ENCODE measurements at regions not wholly inside any gene's neighbourhood (a gene's known extent, or its start where the extent isn't known, plus 50 kb on each side); places are given as distances from the start of the nearest gene placed in this dataset.

DNA sequence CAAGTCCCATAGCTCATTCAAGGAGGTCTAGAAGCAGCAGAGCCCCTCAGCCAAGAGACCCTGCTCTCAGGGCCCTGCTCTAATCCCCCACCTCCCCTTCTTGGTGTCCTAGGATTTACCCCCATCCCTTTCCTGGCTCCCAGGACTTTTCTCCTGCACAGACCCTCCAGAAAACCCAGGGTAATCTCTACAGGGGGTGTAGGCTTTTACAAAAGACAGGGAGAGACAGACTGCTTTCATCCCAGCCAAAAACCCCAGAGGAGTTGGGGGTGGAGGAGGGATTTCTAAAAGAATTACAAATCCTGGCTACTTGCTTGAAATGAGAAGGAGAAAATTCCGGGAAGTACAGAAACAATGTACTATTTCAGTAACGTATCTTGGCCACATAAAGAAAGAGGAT, 133.3 kb downstream of the TNFSF13B start:
- Mint-ChIP-seq H3K27ac (no peak overlapping the region), H3K9me3 (no peaks in the 10 kb centered on the region), H3K27me3 (ENCODE audit: insufficient read depth) (no peaks in the 10 kb centered on the region), H3K36me3 (ENCODE audit: low read depth) (no peaks in the 10 kb centered on the region), H3K4me1 (no peaks in the 10 kb centered on the region), H3K4me3 (no peak overlapping the region)
- DNase-seq, result no peak
- WGBS, 2 experiments (ENCODE audit: insufficient coverage in 1 of 2, insufficient read length in 1 of 2), result 74 to 89% methylated on average over 2 of the region's 2 CpGs
- Histone ChIP-seq H3K4me3 (ENCODE audit: low read length) (no peak overlapping the region), H3K4me1 (ENCODE audit: control insufficient read depth, insufficient read depth, low read length) (no peaks in the 10 kb centered on the region), H3K9ac (ENCODE audit: extremely low read depth, low read length, poor library complexity, severe bottlenecking) (no peak overlapping the region), H3K36me3 (ENCODE audit: control insufficient read depth, insufficient read depth, low read length) (no peaks in the 10 kb centered on the region), H3K27me3 (ENCODE audit: control insufficient read depth, insufficient read depth, low read length, poor library complexity, severe bottlenecking) (no peaks in the 10 kb centered on the region), H3K9me3 (ENCODE audit: control insufficient read depth, low read length) (no peaks in the 10 kb centered on the region), H3K27ac (ENCODE audit: low read depth, low read length) (no peak overlapping the region)
- TF ChIP-seq, protein P1, sequence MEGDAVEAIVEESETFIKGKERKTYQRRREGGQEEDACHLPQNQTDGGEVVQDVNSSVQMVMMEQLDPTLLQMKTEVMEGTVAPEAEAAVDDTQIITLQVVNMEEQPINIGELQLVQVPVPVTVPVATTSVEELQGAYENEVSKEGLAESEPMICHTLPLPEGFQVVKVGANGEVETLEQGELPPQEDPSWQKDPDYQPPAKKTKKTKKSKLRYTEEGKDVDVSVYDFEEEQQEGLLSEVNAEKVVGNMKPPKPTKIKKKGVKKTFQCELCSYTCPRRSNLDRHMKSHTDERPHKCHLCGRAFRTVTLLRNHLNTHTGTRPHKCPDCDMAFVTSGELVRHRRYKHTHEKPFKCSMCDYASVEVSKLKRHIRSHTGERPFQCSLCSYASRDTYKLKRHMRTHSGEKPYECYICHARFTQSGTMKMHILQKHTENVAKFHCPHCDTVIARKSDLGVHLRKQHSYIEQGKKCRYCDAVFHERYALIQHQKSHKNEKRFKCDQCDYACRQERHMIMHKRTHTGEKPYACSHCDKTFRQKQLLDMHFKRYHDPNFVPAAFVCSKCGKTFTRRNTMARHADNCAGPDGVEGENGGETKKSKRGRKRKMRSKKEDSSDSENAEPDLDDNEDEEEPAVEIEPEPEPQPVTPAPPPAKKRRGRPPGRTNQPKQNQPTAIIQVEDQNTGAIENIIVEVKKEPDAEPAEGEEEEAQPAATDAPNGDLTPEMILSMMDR (conservative IDR thresholded peaks at IDR 0.05), result no peak

DNA sequence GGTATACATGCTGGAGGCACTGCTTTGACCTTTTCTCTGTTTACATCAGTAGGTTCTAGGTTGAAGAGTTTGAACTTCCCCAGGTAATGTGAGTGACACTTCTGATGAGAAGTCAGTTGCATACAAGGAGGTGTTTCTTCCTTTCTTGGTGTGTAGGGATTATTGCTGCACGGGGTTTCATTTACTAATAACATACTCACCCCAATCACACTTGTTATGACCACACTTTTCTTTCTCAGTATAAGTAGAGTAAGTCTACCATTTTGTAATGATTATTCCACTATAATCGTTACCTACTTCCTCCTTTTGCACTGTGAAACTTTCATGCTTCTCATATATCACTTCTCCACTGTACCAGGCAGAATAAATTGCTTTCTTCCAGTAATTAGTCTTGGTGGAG, 138.0 kb downstream of the TNFSF13B start:
- Histone ChIP-seq H3K27ac (ENCODE audit: low read depth, low read length) (no peak overlapping the region), H3K27me3 (ENCODE audit: control insufficient read depth, insufficient read depth, low read length, poor library complexity, severe bottlenecking) (no peaks in the 10 kb centered on the region), H3K4me3 (ENCODE audit: low read length) (no peak overlapping the region), H3K36me3 (ENCODE audit: control insufficient read depth, insufficient read depth, low read length) (no peaks in the 10 kb centered on the region), H3K9me3 (ENCODE audit: control insufficient read depth, low read length) (no peaks in the 10 kb centered on the region), H3K4me1 (ENCODE audit: control insufficient read depth, insufficient read depth, low read length) (no peaks in the 10 kb centered on the region), H3K9ac (ENCODE audit: extremely low read depth, low read length, poor library complexity, severe bottlenecking) (no peak overlapping the region)
- Mint-ChIP-seq H3K4me1 (no peaks in the 10 kb centered on the region), H3K4me3 (no peak overlapping the region), H3K27me3 (ENCODE audit: insufficient read depth) (no peaks in the 10 kb centered on the region), H3K9me3 (peaks cover 3% of the 10 kb centered on the region), H3K27ac (no peak overlapping the region), H3K36me3 (ENCODE audit: low read depth) (no peaks in the 10 kb centered on the region)
- 80% methylated on average over 1 of the region's 2 CpGs; no CpG with 5 or more reads in 1 of the 2 experiments for WGBS, 2 experiments (ENCODE audit: insufficient coverage in 1 of 2, insufficient read length in 1 of 2)
- TF ChIP-seq, protein P1 (conservative IDR thresholded peaks at IDR 0.05), result no peak
- DNase-seq, result no peak

DNA sequence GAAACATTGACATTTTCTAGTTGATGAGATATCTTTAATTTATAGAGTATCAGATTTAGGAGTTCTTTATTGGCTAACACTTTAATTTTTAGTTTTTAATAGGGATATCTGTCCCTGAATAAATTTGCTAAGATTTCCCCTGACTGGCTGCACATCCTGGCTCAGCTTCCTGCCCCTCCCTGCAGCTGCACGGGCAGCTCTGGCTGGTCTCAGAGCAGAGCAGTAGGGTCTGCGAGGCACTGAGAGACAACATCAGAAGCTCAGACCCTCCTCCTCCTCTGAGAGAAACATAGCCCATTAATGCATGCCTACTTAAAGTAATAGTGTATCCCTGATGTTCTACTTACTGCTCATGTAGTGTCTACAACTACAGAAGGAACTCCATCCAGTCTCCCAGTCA, 139.2 kb downstream of the TNFSF13B start:
- H3K27ac ChIP-seq (ENCODE audit: low read depth, low read length), result no peak overlapping the region
- H3K4me3 ChIP-seq (ENCODE audit: low read length), result no peak overlapping the region
- no peaks in the 10 kb centered on the region for H3K36me3 ChIP-seq (ENCODE audit: control insufficient read depth, insufficient read depth, low read length)
- no peaks in the 10 kb centered on the region for H3K9me3 ChIP-seq (ENCODE audit: control insufficient read depth, low read length)
- H3K4me1 ChIP-seq (ENCODE audit: control insufficient read depth, insufficient read depth, low read length), result no peaks in the 10 kb centered on the region
- H3K36me3 Mint-ChIP-seq (ENCODE audit: low read depth), result no peaks in the 10 kb centered on the region
- H3K4me1 Mint-ChIP-seq, result no peaks in the 10 kb centered on the region
- no peaks in the 10 kb centered on the region for H3K27me3 Mint-ChIP-seq (ENCODE audit: insufficient read depth)
- DNase-seq, result no peak
- H3K9me3 Mint-ChIP-seq, result peaks cover 3% of the 10 kb centered on the region
- no peak overlapping the region for H3K4me3 Mint-ChIP-seq
- no peak overlapping the region for H3K9ac ChIP-seq (ENCODE audit: extremely low read depth, low read length, poor library complexity, severe bottlenecking)
- WGBS, 2 experiments (ENCODE audit: insufficient coverage in 1 of 2, insufficient read length in 1 of 2), result 74% methylated on average over 2 of the region's 2 CpGs; no CpG with 5 or more reads in 1 of the 2 experiments
- no peak overlapping the region for H3K27ac Mint-ChIP-seq
- TF ChIP-seq, protein P1 (conservative IDR thresholded peaks at IDR 0.05), result no peak
- no peaks in the 10 kb centered on the region for H3K27me3 ChIP-seq (ENCODE audit: control insufficient read depth, insufficient read depth, low read length, poor library complexity, severe bottlenecking)

Data from endodermal cell (in vitro differentiated cells).